T-cell (primary cell): ENCODE measurements at regions not wholly inside any gene's neighbourhood (a gene's known extent, or its start where the extent isn't known, plus 50 kb on each side); places are given as distances from the start of the nearest gene placed in this dataset.
"Not testable (repeated sequence)": the region's sequence is repeated elsewhere in the genome, so short reads cannot be mapped to it uniquely, and the experiment has no call there.

Experiments used
- ATAC-seq, 4 experiments: fragments of 200-7000 bp in 3 of 4; fragments of 150-1000 bp in 1 of 4; cut with Tn5 transposase; replicated peaks in 1 of 4; 1 replicate in 3 of 4; 2 replicates in 1 of 4; pipeline ENCODE4 v1.10.0; 2021; ENCODE audit warnings: moderate library complexity in 3 of 4, mild to moderate bottlenecking in 2 of 4, moderate number of reproducible peaks in 1 of 4
- CTCF ChIA-PET, 2 donors: fragments of 300-600 bp; sonication (Branson Sonifier 250); formaldehyde crosslinking; loops; one replicate each; lab custom pipeline; 2022; ENCODE audit warnings: antibody characterized with exemption in 2 of 2; lab: Charles Lee
- POLR2A ChIA-PET, 2 donors: fragments of 300-600 bp; sonication (Branson Sonifier 250); formaldehyde crosslinking; loops; one replicate each; lab custom pipeline; 2022; ENCODE audit warnings: antibody characterized with exemption in 2 of 2; lab: Charles Lee
- DNase-seq, 35 experiments: peaks; one replicate each; pipeline versions ENCODE4 v3.0.0 to v3.0.0-alpha.2; 2013 to 2023
- H3K27ac ChIP-seq: one replicate; pipeline ENCODE4 v1.5.1; 2013; ENCODE audit warnings: low read length
- H3K27me3 ChIP-seq, 2 experiments: replicated peaks in 1 of 2; 1 replicate in 1 of 2; 2 replicates in 1 of 2; pipeline versions ENCODE4 v1.6.1 to v1.7.0; 2013; ENCODE audit warnings: low read length in 1 of 2, mixed read lengths in 1 of 2; ENCODE audit not compliant: control insufficient read depth in 2 of 2, insufficient read depth in 2 of 2; ENCODE audit errors: extremely low read depth in 1 of 2
- H3K36me3 ChIP-seq, 2 donors: 1 replicate in 1 of 2; 2 replicates in 1 of 2; pipeline versions ENCODE4 v1.6.1 to v1.7.0; 2013; ENCODE audit warnings: low read length in 1 of 2; ENCODE audit not compliant: control insufficient read depth in 2 of 2, insufficient read depth in 1 of 2; ENCODE audit errors: extremely low read depth in 1 of 2
- H3K4me1 ChIP-seq, 2 experiments: 1 replicate in 1 of 2; 2 replicates in 1 of 2; pipeline versions ENCODE4 v1.6.1 to v1.7.0; 2013; ENCODE audit warnings: low read length in 2 of 2, mixed read lengths in 1 of 2; ENCODE audit not compliant: insufficient read depth in 2 of 2, control insufficient read depth in 1 of 2; ENCODE audit errors: extremely low read depth in 1 of 2
- H3K4me3 ChIP-seq, 2 donors: 1 replicate in 1 of 2; 2 replicates in 1 of 2; pipeline versions ENCODE4 v1.5.1 to v1.7.0; 2013; ENCODE audit warnings: mild to moderate bottlenecking in 2 of 2, low read length in 1 of 2, moderate library complexity in 1 of 2; ENCODE audit not compliant: control insufficient read depth in 1 of 2; ENCODE audit errors: extremely low read depth in 1 of 2
- H3K9me3 ChIP-seq: 2 replicates; pipeline ENCODE4 v1.7.0; 2013
- H3K27ac Mint-ChIP-seq, 2 donors: one replicate each; pipeline ENCODE4 v1.8.0; 2020 to 2021; ENCODE audit warnings: mild to moderate bottlenecking in 2 of 2, mixed read lengths in 2 of 2
- H3K27me3 Mint-ChIP-seq, 2 donors: one replicate each; pipeline ENCODE4 v1.8.0; 2021 to 2022; ENCODE audit warnings: mixed read lengths in 2 of 2
- H3K36me3 Mint-ChIP-seq: one replicate; pipeline ENCODE4 v1.8.0; 2021; ENCODE audit warnings: mixed read lengths
- H3K4me1 Mint-ChIP-seq, 3 donors: one replicate each; pipeline ENCODE4 v1.8.0; 2020 to 2022; ENCODE audit warnings: mixed read lengths in 3 of 3, mild to moderate bottlenecking in 1 of 3
- H3K4me3 Mint-ChIP-seq, 3 donors: one replicate each; pipeline ENCODE4 v1.8.0; 2020 to 2022; ENCODE audit warnings: mild to moderate bottlenecking in 3 of 3, mixed read lengths in 3 of 3, moderate library complexity in 3 of 3
- H3K9me3 Mint-ChIP-seq, 3 donors: one replicate each; pipeline ENCODE4 v1.8.0; 2020 to 2022; ENCODE audit warnings: mixed read lengths in 3 of 3
- WGBS: methylation state at CpG from one replicate; pipeline ENCODE4 v1.1.5; 2013; ENCODE audit warnings: missing lambda C conversion rate; ENCODE audit not compliant: insufficient coverage; 5-methylcytosine and 5-hydroxymethylcytosine counted together

- H3K27me3 Mint-ChIP-seq, ATAC-seq, H3K4me3 ChIP-seq, H3K4me1 ChIP-seq, H3K36me3 Mint-ChIP-seq, H3K27ac Mint-ChIP-seq, H3K27me3 ChIP-seq, DNase-seq, H3K4me3 Mint-ChIP-seq, H3K27ac ChIP-seq, H3K9me3 Mint-ChIP-seq, POLR2A ChIA-PET, CTCF ChIA-PET, H3K36me3 ChIP-seq, H3K4me1 Mint-ChIP-seq, H3K9me3 ChIP-seq: not testable (repeated sequence)
- WGBS = 100% methylated on average over 1 of the region's 4 CpGs
Measured at GRCh38 chr13:24944073-24944472, 151.9 kb upstream of the PABPC3 start.

DNA sequence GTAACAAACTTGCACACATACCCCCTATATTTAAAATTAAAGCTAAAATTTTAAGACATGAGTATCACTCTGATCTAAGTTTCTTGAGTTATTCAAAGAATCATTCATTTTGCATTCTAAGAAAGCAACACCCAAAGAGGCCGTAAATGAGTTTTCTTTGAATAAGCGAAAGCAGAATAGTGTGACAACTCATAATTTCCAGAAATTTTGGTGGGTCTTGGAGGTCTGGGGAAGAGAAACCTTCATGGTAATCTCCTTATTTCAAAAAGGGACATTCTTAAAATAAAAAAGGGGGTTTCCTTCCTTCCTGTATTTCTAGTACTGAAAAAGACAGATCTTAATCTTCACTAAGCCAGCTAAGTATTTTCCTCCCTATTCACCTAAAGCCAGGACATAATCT, 147.0 kb upstream of the PABPC3 start:
- H3K9me3 ChIP-seq, H3K27ac ChIP-seq, POLR2A ChIA-PET, H3K4me1 Mint-ChIP-seq, H3K9me3 Mint-ChIP-seq, H3K4me3 ChIP-seq, H3K27ac Mint-ChIP-seq, H3K27me3 ChIP-seq, H3K4me3 Mint-ChIP-seq, H3K4me1 ChIP-seq, H3K36me3 Mint-ChIP-seq, H3K36me3 ChIP-seq, DNase-seq, CTCF ChIA-PET, H3K27me3 Mint-ChIP-seq, ATAC-seq: not testable (repeated sequence)
- WGBS = no CpG with 5 or more reads among the region's 2 CpGs

GRCh38 chr13:24950611-24951010, 145.3 kb upstream of the PABPC3 start:
- H3K27ac ChIP-seq, POLR2A ChIA-PET, H3K27me3 ChIP-seq, H3K9me3 Mint-ChIP-seq, H3K36me3 Mint-ChIP-seq, H3K4me3 ChIP-seq, H3K36me3 ChIP-seq, H3K27ac Mint-ChIP-seq, H3K4me1 ChIP-seq, H3K4me1 Mint-ChIP-seq, H3K27me3 Mint-ChIP-seq, DNase-seq, CTCF ChIA-PET, H3K9me3 ChIP-seq, ATAC-seq, H3K4me3 Mint-ChIP-seq: not testable (repeated sequence)

GRCh38 chr13:24967970-24968369, 128.0 kb upstream of the PABPC3 start:
- H3K4me1 Mint-ChIP-seq, POLR2A ChIA-PET, H3K9me3 Mint-ChIP-seq, H3K4me3 Mint-ChIP-seq, H3K27me3 ChIP-seq, H3K36me3 Mint-ChIP-seq, H3K9me3 ChIP-seq, ATAC-seq, H3K27ac ChIP-seq, H3K36me3 ChIP-seq, H3K27ac Mint-ChIP-seq, H3K4me3 ChIP-seq, DNase-seq, H3K4me1 ChIP-seq: not testable (repeated sequence)
- peaks cover 13 to 17% of the 10 kb centered on the region in 2 donors for H3K27me3 Mint-ChIP-seq
- WGBS = no CpG with 5 or more reads among the region's 5 CpGs
- CTCF ChIA-PET = interaction anchor here in 1 of 2 donors (0.7 to 1.1 kb wide), 3 partner anchors 102 to 1317 kb away, joined by 3 to 10 read pairs (median 3); no protein-coding TSS in a partner anchor

DNA sequence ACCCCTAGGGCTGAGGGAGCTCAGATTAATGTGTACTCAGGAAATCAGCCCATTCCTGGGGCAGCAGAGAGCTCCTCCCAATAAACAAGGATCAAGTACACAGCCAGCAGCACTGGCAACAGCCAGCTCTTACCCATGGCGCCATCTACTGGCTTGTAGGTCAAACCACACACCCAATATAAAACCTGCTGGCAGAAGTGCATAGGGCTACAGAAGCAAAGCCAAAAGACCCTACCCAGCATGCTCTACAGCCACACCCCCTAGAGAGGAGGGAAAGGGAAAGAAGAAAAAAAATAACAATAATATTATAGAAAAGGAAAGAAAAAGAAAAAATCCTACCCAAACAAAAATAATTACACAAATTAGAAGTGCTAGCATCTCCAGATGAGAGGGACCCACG, 127.5 kb upstream of the PABPC3 start:
- H3K9me3 Mint-ChIP-seq, H3K27me3 ChIP-seq, ATAC-seq, H3K4me1 ChIP-seq, H3K27ac ChIP-seq, H3K4me3 Mint-ChIP-seq, H3K4me3 ChIP-seq, H3K9me3 ChIP-seq, H3K27ac Mint-ChIP-seq, POLR2A ChIA-PET, H3K36me3 Mint-ChIP-seq, H3K4me1 Mint-ChIP-seq, H3K36me3 ChIP-seq: not testable (repeated sequence)
- peaks cover 13 to 17% of the 10 kb centered on the region in 2 donors for H3K27me3 Mint-ChIP-seq
- WGBS = no CpG with 5 or more reads among the region's 2 CpGs
- DNase-seq = peak in 2 of 35 experiments; percentile 6 to 23
- CTCF ChIA-PET = interaction anchor here in 1 of 2 donors (0.6 to 1.1 kb wide), 4 partner anchors 102 to 1318 kb away, joined by 3 to 10 read pairs (median 3); no protein-coding TSS in a partner anchor

DNA sequence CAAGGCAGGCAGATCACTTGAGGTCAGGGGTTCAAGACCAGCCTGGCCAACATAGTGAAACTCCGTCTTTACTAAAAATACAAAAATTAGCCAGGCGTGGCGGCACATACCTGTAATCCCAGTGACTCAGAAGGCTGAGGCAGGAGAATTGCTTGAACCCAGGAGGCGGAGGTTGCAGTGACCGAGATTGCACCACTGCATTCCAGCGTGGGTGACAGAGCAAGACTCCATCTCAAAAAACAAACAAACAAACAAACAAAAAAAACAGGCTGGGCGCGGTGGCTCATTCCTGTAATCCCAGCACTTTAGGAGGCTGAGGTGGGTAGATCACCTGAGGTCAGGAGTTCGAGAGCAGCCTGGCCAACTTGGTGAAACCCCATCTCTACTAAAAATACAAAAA, 122.8 kb upstream of the PABPC3 start:
- H3K27ac Mint-ChIP-seq, H3K4me1 Mint-ChIP-seq, H3K9me3 Mint-ChIP-seq, H3K36me3 Mint-ChIP-seq, H3K27me3 ChIP-seq, ATAC-seq, H3K36me3 ChIP-seq, DNase-seq, H3K9me3 ChIP-seq, H3K4me1 ChIP-seq, H3K4me3 ChIP-seq, H3K27ac ChIP-seq, POLR2A ChIA-PET, H3K4me3 Mint-ChIP-seq: not testable (repeated sequence)
- CTCF ChIA-PET = interaction anchor here in 1 of 2 donors (0.6 kb wide), 1 partner anchor 32 kb away, joined by 3 read pairs; no protein-coding TSS in a partner anchor
- 100% methylated on average over 3 of the region's 9 CpGs for WGBS
- H3K27me3 Mint-ChIP-seq = peaks cover 19 to 22% of the 10 kb centered on the region in 2 donors

DNA sequence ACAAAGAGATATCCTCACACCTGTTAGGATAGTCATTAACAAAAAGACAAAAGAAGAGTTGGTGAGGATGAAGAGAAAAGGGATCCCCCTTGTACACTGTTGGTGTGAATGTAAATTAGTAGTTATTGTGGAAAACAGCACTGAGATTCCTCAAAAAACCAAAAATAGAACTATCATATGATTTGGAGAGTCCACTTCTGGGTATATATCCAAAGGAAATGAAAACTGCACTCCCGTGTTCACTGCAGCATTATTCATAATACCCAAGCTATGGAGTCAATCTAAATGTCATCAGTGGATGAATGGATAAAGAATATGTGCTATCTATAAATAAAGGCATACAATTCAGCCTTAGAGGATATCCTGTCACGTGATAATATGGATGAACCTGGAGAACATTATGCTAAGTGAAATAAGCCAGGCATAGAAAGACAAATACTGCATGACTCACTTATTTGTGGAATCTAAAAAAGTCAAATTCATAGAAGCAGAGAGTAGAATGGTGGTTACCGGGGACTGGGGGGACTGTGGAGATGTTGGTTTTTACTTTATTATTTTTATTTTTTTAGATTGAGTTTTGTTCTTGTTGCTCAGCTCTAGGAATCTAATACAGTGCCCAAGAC, 114.6 kb upstream of the PABPC3 start:
- H3K4me3 Mint-ChIP-seq, H3K4me1 Mint-ChIP-seq, H3K9me3 ChIP-seq, ATAC-seq, POLR2A ChIA-PET, H3K4me1 ChIP-seq, H3K4me3 ChIP-seq, H3K27ac Mint-ChIP-seq, DNase-seq, H3K36me3 Mint-ChIP-seq, H3K36me3 ChIP-seq, H3K27ac ChIP-seq, H3K9me3 Mint-ChIP-seq: not testable (repeated sequence)
- 20% methylated on average over 1 of the region's 3 CpGs for WGBS
- H3K27me3 ChIP-seq = peaks cover 0 to 32% of the 10 kb centered on the region in 2 experiments
- H3K27me3 Mint-ChIP-seq = peaks cover 33 to 38% of the 10 kb centered on the region in 2 donors
- CTCF ChIA-PET = interaction anchor here in 1 of 2 donors (0.7 kb wide), 1 partner anchor 308 kb away, joined by 3 read pairs; no protein-coding TSS in a partner anchor
